22Rv1 (cell line): ENCODE measurements at regions not wholly inside any gene's neighbourhood (a gene's known extent, or its start where the extent isn't known, plus 50 kb on each side); places are given as distances from the start of the nearest gene placed in this dataset.

Experiments
- ZFX ChIP-seq: fragments of 450-650 bp; IDR thresholded peaks from 2 replicates; pipeline ENCODE4 v1.6.1; 2017; ENCODE audit warnings: antibody characterized with exemption, borderline replicate concordance
- TF ChIP-seq, protein P1 (sequence below): fragments of 450-650 bp; IDR thresholded peaks from 2 replicates; pipeline ENCODE4 v1.5.1; 2017; ENCODE audit warnings: mild to moderate bottlenecking

DNA sequence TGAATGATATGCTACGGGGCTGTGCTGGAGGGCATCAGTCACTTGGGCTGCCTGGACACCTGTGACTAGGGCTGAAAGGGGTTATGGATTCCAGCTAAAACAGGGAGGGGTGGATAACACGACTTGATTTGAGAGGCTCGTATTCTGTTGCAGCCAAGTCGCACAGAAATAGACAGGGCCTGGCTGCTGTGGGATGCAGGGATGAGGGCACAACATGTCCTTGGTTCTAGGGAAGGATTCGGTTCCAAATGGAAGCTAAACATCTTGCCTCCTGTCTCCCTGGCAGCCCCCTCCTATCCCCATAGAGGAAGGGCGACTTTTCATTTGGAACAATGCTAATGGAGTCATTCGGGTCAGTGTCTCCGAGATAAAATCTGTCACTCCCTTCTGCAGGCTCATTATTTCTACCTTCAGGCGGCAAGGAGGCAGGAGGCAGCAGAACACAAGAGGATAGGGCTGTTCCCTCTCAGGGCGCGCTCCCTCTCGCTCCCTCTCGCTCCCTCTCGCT is 433.8 kb upstream of the RBMS3 start:
- TF ChIP-seq, protein P1, sequence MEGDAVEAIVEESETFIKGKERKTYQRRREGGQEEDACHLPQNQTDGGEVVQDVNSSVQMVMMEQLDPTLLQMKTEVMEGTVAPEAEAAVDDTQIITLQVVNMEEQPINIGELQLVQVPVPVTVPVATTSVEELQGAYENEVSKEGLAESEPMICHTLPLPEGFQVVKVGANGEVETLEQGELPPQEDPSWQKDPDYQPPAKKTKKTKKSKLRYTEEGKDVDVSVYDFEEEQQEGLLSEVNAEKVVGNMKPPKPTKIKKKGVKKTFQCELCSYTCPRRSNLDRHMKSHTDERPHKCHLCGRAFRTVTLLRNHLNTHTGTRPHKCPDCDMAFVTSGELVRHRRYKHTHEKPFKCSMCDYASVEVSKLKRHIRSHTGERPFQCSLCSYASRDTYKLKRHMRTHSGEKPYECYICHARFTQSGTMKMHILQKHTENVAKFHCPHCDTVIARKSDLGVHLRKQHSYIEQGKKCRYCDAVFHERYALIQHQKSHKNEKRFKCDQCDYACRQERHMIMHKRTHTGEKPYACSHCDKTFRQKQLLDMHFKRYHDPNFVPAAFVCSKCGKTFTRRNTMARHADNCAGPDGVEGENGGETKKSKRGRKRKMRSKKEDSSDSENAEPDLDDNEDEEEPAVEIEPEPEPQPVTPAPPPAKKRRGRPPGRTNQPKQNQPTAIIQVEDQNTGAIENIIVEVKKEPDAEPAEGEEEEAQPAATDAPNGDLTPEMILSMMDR, result no peak
- TF ChIP-seq ZFX, result no peak
